C4-2B (cell line): ENCODE measurements at regions not wholly inside any gene's neighbourhood (a gene's known extent, or its start where the extent isn't known, plus 50 kb on each side); places are given as distances from the start of the nearest gene placed in this dataset.

ENCODE experiments used
- CTCF ChIP-seq: fragments of 450-650 bp; conservative IDR thresholded peaks from 2 replicates; pipeline ENCODE4 v1.5.1; 2017; ENCODE audit warnings: mild to moderate bottlenecking
- ZFX ChIP-seq: fragments of 450-650 bp; IDR thresholded peaks from 2 replicates; pipeline ENCODE4 v1.6.1; 2017

- TF ChIP-seq CTCF (no peak), ZFX (no peak)
Observed at GRCh38 chr1:73411479-73411878, 786.5 kb downstream of the LRRIQ3 start.
